Caki2 (cell line): ENCODE measurements at regions not wholly inside any gene's neighbourhood (a gene's known extent, or its start where the extent isn't known, plus 50 kb on each side); places are given as distances from the start of the nearest gene placed in this dataset.

ENCODE experiments used
- DNase-seq: peaks from one replicate; pipeline ENCODE4 v3.0.0-alpha.2; 2015; ENCODE audit warnings: low read depth
- in situ Hi-C: cut with HindIII; loops from 2 replicates; pipeline ENCODE4 v1.10.0; 2016; ENCODE audit warnings: low sequenced_read_pairs, low pct_unique_long_range_greater_than_20kb, mixed read lengths

DNA sequence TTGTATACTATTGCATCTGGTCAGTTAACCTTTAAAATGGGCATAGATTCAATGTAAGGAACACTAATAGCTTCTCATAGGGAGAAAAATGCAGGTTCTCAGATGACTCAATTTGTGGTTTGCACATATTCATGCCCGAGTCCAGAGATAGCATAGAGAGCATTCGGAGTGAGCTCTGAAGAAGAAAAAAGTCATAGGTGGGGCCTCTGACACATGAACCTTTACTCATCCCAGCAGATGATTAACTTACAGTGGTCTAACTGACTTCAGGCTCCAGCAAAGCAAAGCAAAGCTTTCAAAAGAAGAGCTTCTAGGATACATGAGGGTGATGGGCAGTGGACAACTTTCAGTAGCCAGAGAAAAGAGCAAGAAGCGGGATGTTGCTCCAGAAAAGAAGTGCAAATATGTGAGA, 55.3 kb upstream of the BTN3A2 start:
- in situ Hi-C loops = no loop called here
- peak; percentile 98 for DNase-seq

- in situ Hi-C loops = no loop called here
Observed at GRCh38 chr6:26311012-26311384, 54.0 kb upstream of the BTN3A2 start.

DNA sequence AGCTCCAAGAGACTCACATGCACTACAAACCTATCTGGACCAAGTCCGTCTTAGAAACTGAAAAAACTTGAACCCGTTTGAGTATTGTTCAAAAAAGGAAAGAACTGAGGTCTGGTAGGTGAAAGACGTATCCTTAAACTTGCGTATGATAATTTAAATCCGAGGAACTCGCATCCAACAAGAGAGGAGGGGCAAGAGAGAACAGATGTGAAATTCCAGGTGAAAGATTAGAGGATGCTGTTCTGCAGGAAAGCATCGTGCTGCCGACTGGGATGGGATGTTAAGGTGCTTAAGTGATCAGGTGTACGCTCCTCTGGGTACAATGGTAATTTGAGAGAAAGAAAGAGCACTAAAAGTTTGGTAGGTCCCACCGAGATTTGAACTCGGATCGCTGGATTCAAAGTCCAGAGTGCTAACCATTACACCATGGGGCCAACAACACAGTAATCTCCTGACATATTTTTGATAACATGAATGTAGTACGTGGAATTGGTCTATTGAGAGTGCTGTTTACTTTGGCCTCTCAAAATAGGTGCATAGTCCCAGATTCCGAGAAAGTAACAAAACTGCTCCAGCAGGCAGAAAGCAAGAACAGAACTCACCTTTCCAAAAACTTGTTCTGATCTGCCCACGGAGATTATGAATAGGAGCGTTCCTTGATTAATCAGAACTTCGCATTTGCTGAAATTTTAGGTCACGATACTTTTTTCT, 53.5 kb upstream of the BTN3A2 start:
- peak; percentile 81 for DNase-seq
- in situ Hi-C loops = no loop called here

More at GRCh38 chr6:26311012-26311384, 54.0 kb upstream of the BTN3A2 start:
- DNase-seq = peak; percentile 63

- in situ Hi-C loops = no loop called here
- no peak for DNase-seq
Observed at GRCh38 chr6:26312096-26312463, 52.9 kb upstream of the BTN3A2 start.

- peak; percentile 87 for DNase-seq
- in situ Hi-C loops = no loop called here
Observed at GRCh38 chr6:26312501-26313397, 52.2 kb upstream of the BTN3A2 start.
